H9 (cell line): ENCODE measurements at regions not wholly inside any gene's neighbourhood (a gene's known extent, or its start where the extent isn't known, plus 50 kb on each side); places are given as distances from the start of the nearest gene placed in this dataset.

ENCODE experiments used
- DNase-seq: peaks from one replicate; pipeline ENCODE4 v3.0.0-alpha.2; 2017
- H2AFZ ChIP-seq: one replicate; pipeline ENCODE4 v1.6.1; 2013; ENCODE audit warnings: mild to moderate bottlenecking, low read length, control low read depth, moderate library complexity
- H2AK5ac ChIP-seq: 2 replicates; pipeline ENCODE4 v1.6.1; 2013; ENCODE audit warnings: low read length, control low read depth, mixed read lengths; ENCODE audit not compliant: insufficient read length
- H2BK120ac ChIP-seq: one replicate; pipeline ENCODE4 v1.6.1; 2013; ENCODE audit warnings: low read depth, mild to moderate bottlenecking, low read length, control low read depth, inconsistent platforms; ENCODE audit not compliant: poor library complexity, severe bottlenecking
- H2BK12ac ChIP-seq: 2 replicates; pipeline ENCODE4 v1.6.1; 2013; ENCODE audit warnings: low read length, control low read depth, mixed read lengths, low read depth; ENCODE audit not compliant: insufficient read length
- H2BK15ac ChIP-seq: 2 replicates; pipeline ENCODE4 v1.6.1; 2013; ENCODE audit warnings: low read depth, low read length, control low read depth
- H2BK20ac ChIP-seq: one replicate; pipeline ENCODE4 v1.6.1; 2013; ENCODE audit warnings: low read depth, mild to moderate bottlenecking, low read length, control low read depth, inconsistent platforms; ENCODE audit not compliant: poor library complexity, severe bottlenecking
- H2BK5ac ChIP-seq: 2 replicates; pipeline ENCODE4 v1.6.1; 2013; ENCODE audit warnings: low read length, control low read depth, mixed read lengths; ENCODE audit not compliant: insufficient read length
- H3K14ac ChIP-seq: 2 replicates; pipeline ENCODE4 v1.6.1; 2013; ENCODE audit warnings: low read length, control low read depth; ENCODE audit not compliant: insufficient read depth
- H3K18ac ChIP-seq: 2 replicates; pipeline ENCODE4 v1.6.1; 2013; ENCODE audit warnings: low read depth, mild to moderate bottlenecking, mixed read lengths, low read length, control low read depth; ENCODE audit not compliant: insufficient read length
- H3K23ac ChIP-seq: 2 replicates; pipeline ENCODE4 v1.6.1; 2013; ENCODE audit warnings: low read length, control low read depth, mixed read lengths, low read depth; ENCODE audit not compliant: insufficient read length
- H3K23me2 ChIP-seq: 2 replicates; pipeline ENCODE4 v1.6.1; 2013; ENCODE audit warnings: low read depth, mild to moderate bottlenecking, mixed read lengths, low read length, control low read depth; ENCODE audit not compliant: insufficient read length, poor library complexity, severe bottlenecking
- H3K27ac ChIP-seq: 2 replicates; pipeline ENCODE4 v1.5.1; 2013; ENCODE audit warnings: low read length, control low read depth, mixed read lengths, low read depth; ENCODE audit not compliant: insufficient read length
- H3K27me3 ChIP-seq: 2 replicates; pipeline ENCODE4 v1.6.1; 2013; ENCODE audit warnings: low read length, control low read depth, inconsistent platforms; ENCODE audit not compliant: insufficient read depth
- H3K4ac ChIP-seq: 2 replicates; pipeline ENCODE4 v1.6.1; 2013; ENCODE audit warnings: low read depth, mild to moderate bottlenecking, control low read depth, inconsistent platforms, low read length, moderate library complexity
- H3K4me1 ChIP-seq: 2 replicates; pipeline ENCODE4 v1.6.1; 2013; ENCODE audit warnings: low read length, control low read depth, inconsistent platforms; ENCODE audit not compliant: insufficient read depth
- H3K4me2 ChIP-seq: 2 replicates; pipeline ENCODE4 v1.6.1; 2013; ENCODE audit warnings: low read length, control low read depth, mixed read lengths; ENCODE audit not compliant: insufficient read length, insufficient read depth
- H3K56ac ChIP-seq: 2 replicates; pipeline ENCODE4 v1.6.1; 2013; ENCODE audit warnings: low read depth, mild to moderate bottlenecking, mixed read lengths, low read length, control low read depth; ENCODE audit not compliant: insufficient read length
- H3K79me1 ChIP-seq: 2 replicates; pipeline ENCODE4 v1.6.1; 2013; ENCODE audit warnings: low read depth, mild to moderate bottlenecking, moderate library complexity, low read length, control low read depth, inconsistent platforms; ENCODE audit not compliant: insufficient read depth, poor library complexity, severe bottlenecking
- H3K79me2 ChIP-seq: 2 replicates; pipeline ENCODE4 v1.6.1; 2013; ENCODE audit warnings: low read length, control low read depth, inconsistent platforms; ENCODE audit not compliant: insufficient read depth
- H3K9ac ChIP-seq: 2 replicates; pipeline ENCODE4 v1.6.1; 2013; ENCODE audit warnings: low read length, control low read depth, mixed read lengths; ENCODE audit not compliant: insufficient read length; ENCODE audit errors: extremely low read depth
- H3K9me3 ChIP-seq: one replicate; pipeline ENCODE4 v1.6.1; 2013; ENCODE audit warnings: low read depth, low read length, inconsistent platforms; ENCODE audit not compliant: control insufficient read depth
- H3T11ph ChIP-seq: one replicate; pipeline ENCODE4 v1.6.1; 2013; ENCODE audit warnings: mild to moderate bottlenecking, low read length, control low read depth, inconsistent platforms
- H4K20me1 ChIP-seq: one replicate; pipeline ENCODE4 v1.6.1; 2013; ENCODE audit not compliant: control insufficient read depth, insufficient read length, insufficient read depth
- H4K5ac ChIP-seq: 2 replicates; pipeline ENCODE4 v1.6.1; 2013; ENCODE audit warnings: low read depth, mild to moderate bottlenecking, mixed read lengths, low read length, control low read depth; ENCODE audit not compliant: insufficient read length
- H4K8ac ChIP-seq: replicated peaks from 2 replicates; pipeline ENCODE4 v1.6.1; 2013; ENCODE audit warnings: low read length, control low read depth, mixed read lengths, low read depth; ENCODE audit not compliant: insufficient read length
- H4K91ac ChIP-seq: 2 replicates; pipeline ENCODE4 v1.6.1; 2013; ENCODE audit warnings: low read depth, mild to moderate bottlenecking, moderate library complexity, mixed read lengths, low read length, control low read depth; ENCODE audit not compliant: insufficient read length
- H3K27ac Mint-ChIP-seq, 3 experiments: 2 replicates in 2 of 3; 3 replicates in 1 of 3; pipeline ENCODE4 v1.8.0; 2020 to 2021; ENCODE audit warnings: mixed read lengths in 3 of 3, mild to moderate bottlenecking in 1 of 3, moderate library complexity in 1 of 3
- H3K27me3 Mint-ChIP-seq: 2 replicates; pipeline ENCODE4 v1.8.0; 2021; ENCODE audit warnings: low read depth, mild to moderate bottlenecking, moderate library complexity, mixed read lengths
- H3K36me3 Mint-ChIP-seq, 3 experiments: 2 replicates in 2 of 3; 3 replicates in 1 of 3; pipeline ENCODE4 v1.8.0; 2020 to 2021; ENCODE audit warnings: low read depth in 3 of 3, mixed read lengths in 3 of 3; ENCODE audit not compliant: insufficient read depth in 1 of 3
- H3K4me1 Mint-ChIP-seq, 2 experiments: 2 replicates each; pipeline ENCODE4 v1.8.0; 2020; ENCODE audit warnings: mixed read lengths in 2 of 2
- H3K4me3 Mint-ChIP-seq, 2 experiments: 2 replicates in 1 of 2; 3 replicates in 1 of 2; pipeline ENCODE4 v1.8.0; 2020 to 2021; ENCODE audit warnings: mild to moderate bottlenecking in 2 of 2, mixed read lengths in 2 of 2, moderate library complexity in 1 of 2
- H3K9me3 Mint-ChIP-seq, 2 experiments: 2 replicates in 1 of 2; 3 replicates in 1 of 2; pipeline ENCODE4 v1.8.0; 2020; ENCODE audit warnings: mild to moderate bottlenecking in 2 of 2, mixed read lengths in 2 of 2, moderate library complexity in 1 of 2
- WGBS: extraction: QIAGEN DNeasy Blood & Tissue Kit; methylation state at CpG from one replicate; pipeline ENCODE4 v1.1.7; 2013; ENCODE audit warnings: missing lambda C conversion rate, low lambda C conversion rate, mixed read lengths; ENCODE audit not compliant: insufficient read length; ENCODE audit errors: extremely low coverage; 5-methylcytosine and 5-hydroxymethylcytosine counted together
- TF ChIP-seq, protein P1 (sequence below): fragments of 200-600 bp; sonication (generic); conservative IDR thresholded peaks from 3 replicates; pipeline ENCODE4 v1.8.0; 2021; ENCODE audit warnings: antibody characterized with exemption, mild to moderate bottlenecking

DNA sequence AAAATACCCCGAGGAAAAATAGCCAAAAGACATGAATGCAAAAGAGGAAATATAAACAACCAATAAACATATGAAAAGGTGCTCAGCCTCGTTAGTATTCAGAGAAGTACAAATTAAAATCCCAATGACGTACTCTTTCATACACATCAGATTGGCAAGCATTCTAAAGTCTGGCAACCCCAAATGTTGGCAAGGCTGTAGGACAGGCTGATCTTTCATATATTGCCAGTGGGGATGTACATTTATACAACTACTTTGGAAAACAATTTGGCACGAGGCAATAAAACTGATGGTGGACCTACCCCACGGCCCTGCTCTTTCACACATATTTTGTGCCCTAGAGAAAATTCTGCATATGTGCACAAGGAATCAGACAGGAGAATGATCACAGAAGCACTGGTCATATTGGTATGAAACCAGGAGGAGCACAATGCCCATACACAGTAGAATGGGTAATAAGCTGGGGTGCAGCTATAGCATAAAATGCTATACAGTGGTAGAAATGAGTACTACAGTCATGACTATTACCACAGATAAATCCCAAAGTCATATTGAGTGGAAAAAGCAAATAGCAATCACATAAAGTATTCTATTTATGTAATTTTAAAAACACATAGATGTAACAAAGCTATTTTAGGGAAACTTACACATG, 176.0 kb upstream of the SLC24A5 start:
- Histone ChIP-seq H4K8ac (no peak overlapping the region), H3K14ac (no peak overlapping the region), H3K4ac (no peak overlapping the region), H4K5ac (no peak overlapping the region), H2BK15ac (no peak overlapping the region), H3K23ac (no peak overlapping the region), H3K79me2 (no peaks in the 10 kb centered on the region), H3K9me3 (no peaks in the 10 kb centered on the region), H2AK5ac (no peak overlapping the region), H4K20me1 (no peaks in the 10 kb centered on the region), H3K27ac (no peak overlapping the region), H4K91ac (no peak overlapping the region), H3K79me1 (no peaks in the 10 kb centered on the region), H2BK120ac (no peak overlapping the region), H2BK12ac (no peak overlapping the region), H3K9ac (no peak overlapping the region), H3K18ac (no peak overlapping the region), H3K56ac (no peak overlapping the region), H3K4me1 (no peaks in the 10 kb centered on the region; the same call in 1 of the 2 replicates), H2AFZ (no peak overlapping the region), H2BK20ac (no peak overlapping the region), H3K4me2 (no peak overlapping the region), H3T11ph (no peak overlapping the region), H3K27me3 (no peaks in the 10 kb centered on the region), H3K23me2 (no peaks in the 10 kb centered on the region), H2BK5ac (no peak overlapping the region)
- DNase-seq = no peak
- H3K9me3 Mint-ChIP-seq = peaks cover 0 to 4% of the 10 kb centered on the region in 2 experiments; a peak in 1 of 5 replicates
- H3K4me1 Mint-ChIP-seq = peaks cover 9 to 12% of the 10 kb centered on the region in 2 experiments
- TF ChIP-seq, protein P1, sequence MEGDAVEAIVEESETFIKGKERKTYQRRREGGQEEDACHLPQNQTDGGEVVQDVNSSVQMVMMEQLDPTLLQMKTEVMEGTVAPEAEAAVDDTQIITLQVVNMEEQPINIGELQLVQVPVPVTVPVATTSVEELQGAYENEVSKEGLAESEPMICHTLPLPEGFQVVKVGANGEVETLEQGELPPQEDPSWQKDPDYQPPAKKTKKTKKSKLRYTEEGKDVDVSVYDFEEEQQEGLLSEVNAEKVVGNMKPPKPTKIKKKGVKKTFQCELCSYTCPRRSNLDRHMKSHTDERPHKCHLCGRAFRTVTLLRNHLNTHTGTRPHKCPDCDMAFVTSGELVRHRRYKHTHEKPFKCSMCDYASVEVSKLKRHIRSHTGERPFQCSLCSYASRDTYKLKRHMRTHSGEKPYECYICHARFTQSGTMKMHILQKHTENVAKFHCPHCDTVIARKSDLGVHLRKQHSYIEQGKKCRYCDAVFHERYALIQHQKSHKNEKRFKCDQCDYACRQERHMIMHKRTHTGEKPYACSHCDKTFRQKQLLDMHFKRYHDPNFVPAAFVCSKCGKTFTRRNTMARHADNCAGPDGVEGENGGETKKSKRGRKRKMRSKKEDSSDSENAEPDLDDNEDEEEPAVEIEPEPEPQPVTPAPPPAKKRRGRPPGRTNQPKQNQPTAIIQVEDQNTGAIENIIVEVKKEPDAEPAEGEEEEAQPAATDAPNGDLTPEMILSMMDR = peak; percentile 34; the same call in 1 of the 3 replicates
- no peaks in the 10 kb centered on the region; the same call in 1 of the 2 replicates for H3K27me3 Mint-ChIP-seq
- no CpG with 5 or more reads among the region's 5 CpGs for WGBS
- H3K4me3 Mint-ChIP-seq = no peak overlapping the region
- no peaks in the 10 kb centered on the region for H3K36me3 Mint-ChIP-seq
- no peak overlapping the region for H3K27ac Mint-ChIP-seq
